ENCODE measurements at regions not wholly inside any gene's neighbourhood (a gene's known extent, or its start where the extent isn't known, plus 50 kb on each side); places are given as distances from the start of the nearest gene placed in this dataset.

DNA sequence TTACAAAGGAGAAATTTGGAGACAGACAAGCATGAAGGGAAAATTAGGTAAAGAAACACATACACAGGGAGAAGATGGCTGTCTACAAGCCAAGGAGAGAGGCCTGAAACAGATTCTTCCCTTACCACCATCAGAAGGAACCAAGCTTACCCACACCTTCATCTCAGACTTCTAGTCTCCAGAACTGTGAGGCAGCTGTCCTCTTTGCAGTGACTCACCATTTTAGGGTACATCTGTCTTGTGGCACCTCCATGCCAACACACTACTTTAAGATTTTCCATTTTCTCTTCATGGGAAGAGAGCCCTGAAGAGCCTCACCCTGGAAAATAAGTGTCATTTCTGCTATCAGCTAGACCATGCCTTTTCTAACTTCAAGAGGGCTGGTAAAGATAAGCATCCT is 369.3 kb downstream of the FRK start:
- Histone ChIP-seq H3K36me3 (ENCODE audit: control insufficient read depth, insufficient read depth, low read length) (no peaks in the 10 kb centered on the region), H3K9me3 (ENCODE audit: control insufficient read depth, low read depth, low read length) (no peaks in the 10 kb centered on the region), H3K4me3 (ENCODE audit: low read length) (no peak overlapping the region), H3K4me1 (ENCODE audit: control insufficient read depth, insufficient read depth, low read length) (no peaks in the 10 kb centered on the region), H3K27me3 (ENCODE audit: control insufficient read depth, insufficient read depth, low read length) (no peaks in the 10 kb centered on the region), H3K27ac (ENCODE audit: low read length) (no peak overlapping the region)
- DNase-seq: no peak

DNA sequence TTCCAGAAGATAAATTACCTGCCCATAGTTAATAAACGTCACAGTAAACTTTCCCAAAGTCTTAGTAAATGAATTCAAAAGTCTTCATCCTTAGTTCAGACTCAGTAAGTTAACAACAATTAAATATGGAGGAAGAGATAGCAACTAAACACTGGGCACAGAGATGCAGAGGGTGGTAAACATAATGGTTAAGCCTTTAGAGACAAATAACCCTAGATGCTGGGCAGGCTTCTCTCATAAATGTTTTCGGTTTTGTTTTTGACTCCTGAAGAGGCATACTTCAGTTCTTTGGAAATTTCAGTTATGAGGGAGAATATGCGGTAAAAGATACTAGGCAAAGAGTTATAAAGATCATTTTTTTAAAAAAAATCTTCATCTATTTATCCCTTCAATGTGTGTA is 369.8 kb downstream of the FRK start:
- no peak for DNase-seq
- H3K36me3 ChIP-seq (ENCODE audit: control insufficient read depth, insufficient read depth, low read length): no peaks in the 10 kb centered on the region
- H3K27ac ChIP-seq (ENCODE audit: low read length): no peak overlapping the region
- no peak overlapping the region for H3K4me3 ChIP-seq (ENCODE audit: low read length)
- no peaks in the 10 kb centered on the region for H3K9me3 ChIP-seq (ENCODE audit: control insufficient read depth, low read depth, low read length)
- WGBS (ENCODE audit: insufficient coverage, low lambda C conversion rate): no CpG with 5 or more reads among the region's 3 CpGs
- no peaks in the 10 kb centered on the region for H3K4me1 ChIP-seq (ENCODE audit: control insufficient read depth, insufficient read depth, low read length)
- no peaks in the 10 kb centered on the region for H3K27me3 ChIP-seq (ENCODE audit: control insufficient read depth, insufficient read depth, low read length)

DNA sequence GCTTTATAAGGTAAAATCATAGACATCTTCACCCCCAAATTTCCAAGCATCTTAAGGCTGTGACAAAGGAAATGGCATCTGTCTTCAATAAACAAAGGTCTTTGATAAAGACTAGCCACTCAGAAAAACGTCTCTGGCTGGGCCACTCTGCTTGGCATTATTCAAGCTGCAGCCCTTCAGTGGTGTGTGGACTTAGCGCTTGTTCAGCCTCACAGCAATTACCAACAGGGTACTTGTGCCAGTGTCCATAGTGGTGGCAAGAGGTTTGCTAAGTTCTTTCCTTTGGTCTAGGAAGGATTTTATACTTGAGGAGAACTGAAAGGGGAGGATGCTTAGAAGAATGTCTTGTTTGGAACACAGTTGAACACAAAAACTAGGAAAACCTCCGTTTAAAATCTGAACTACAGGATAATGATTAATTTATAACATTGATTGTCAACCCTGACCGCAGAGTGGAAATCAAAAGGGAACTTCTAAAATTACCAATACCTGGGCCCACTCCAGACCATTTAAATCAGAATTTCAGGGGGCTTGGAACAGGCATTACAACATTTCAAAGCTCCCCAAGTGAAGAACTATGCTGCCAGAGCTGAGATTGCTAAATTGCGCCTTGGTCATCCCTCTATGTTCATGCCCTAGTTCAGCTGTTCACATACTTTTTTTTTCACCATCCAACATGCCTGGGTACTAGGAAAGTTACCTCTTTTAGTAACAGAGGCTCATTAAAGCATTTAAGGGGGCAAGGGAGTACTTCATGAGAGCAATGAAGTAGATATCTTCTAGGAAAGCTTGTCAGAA is 378.5 kb downstream of the FRK start:
- 73% methylated on average over 2 of the region's 5 CpGs for WGBS (ENCODE audit: insufficient coverage, low lambda C conversion rate)
- DNase-seq: no peak
- H3K9me3 ChIP-seq (ENCODE audit: control insufficient read depth, low read depth, low read length): no peaks in the 10 kb centered on the region
- no peak overlapping the region for H3K4me3 ChIP-seq (ENCODE audit: low read length)
- H3K27ac ChIP-seq (ENCODE audit: low read length): no peak overlapping the region
- H3K27me3 ChIP-seq (ENCODE audit: control insufficient read depth, insufficient read depth, low read length): no peaks in the 10 kb centered on the region
- H3K4me1 ChIP-seq (ENCODE audit: control insufficient read depth, insufficient read depth, low read length): no peaks in the 10 kb centered on the region
- no peaks in the 10 kb centered on the region for H3K36me3 ChIP-seq (ENCODE audit: control insufficient read depth, insufficient read depth, low read length)

DNA sequence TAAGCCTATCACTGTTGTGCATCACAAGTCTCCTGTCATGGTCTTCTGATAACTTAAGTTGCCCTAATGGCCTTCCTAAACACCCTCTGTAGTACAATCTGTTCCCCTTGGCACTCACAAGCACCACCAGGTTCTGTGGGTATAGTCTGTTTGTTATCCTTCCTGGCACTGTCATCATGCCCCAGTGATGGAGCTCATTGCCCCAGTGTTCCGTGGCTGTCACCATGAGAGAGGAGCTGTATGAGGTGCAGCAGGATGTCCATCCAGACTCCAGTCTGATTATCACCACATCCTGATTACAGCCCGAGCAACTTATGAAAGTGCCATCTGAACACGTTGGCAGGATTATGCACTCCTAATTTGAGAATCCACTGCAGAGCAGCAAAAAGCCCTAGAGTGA is 380.1 kb downstream of the FRK start:
- H3K27ac ChIP-seq (ENCODE audit: low read length): no peak overlapping the region
- H3K27me3 ChIP-seq (ENCODE audit: control insufficient read depth, insufficient read depth, low read length): no peaks in the 10 kb centered on the region
- DNase-seq: no peak
- no peaks in the 10 kb centered on the region for H3K36me3 ChIP-seq (ENCODE audit: control insufficient read depth, insufficient read depth, low read length)
- no peaks in the 10 kb centered on the region for H3K4me1 ChIP-seq (ENCODE audit: control insufficient read depth, insufficient read depth, low read length)
- no peaks in the 10 kb centered on the region for H3K9me3 ChIP-seq (ENCODE audit: control insufficient read depth, low read depth, low read length)
- H3K4me3 ChIP-seq (ENCODE audit: low read length): no peak overlapping the region
- no CpG with 5 or more reads among the region's 3 CpGs for WGBS (ENCODE audit: insufficient coverage, low lambda C conversion rate)

DNA sequence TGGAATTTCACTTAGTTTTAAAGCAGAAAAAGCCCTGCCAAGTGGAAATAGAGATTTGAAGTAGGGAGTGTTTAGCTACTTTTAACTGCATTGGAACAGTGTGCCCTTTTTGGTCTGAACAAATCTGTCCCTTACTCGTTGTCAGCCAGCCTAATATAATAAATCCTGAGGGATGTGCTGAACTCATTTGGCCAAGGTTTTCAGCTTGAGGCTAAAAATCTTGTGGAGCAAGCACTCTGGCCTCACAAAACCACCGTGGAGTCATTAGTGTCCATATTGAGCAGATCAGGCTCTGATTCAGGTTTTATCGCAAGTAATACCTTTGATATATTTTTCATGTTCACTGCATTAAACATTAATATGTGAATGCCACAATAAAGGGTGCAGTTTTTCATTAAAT is 383.5 kb downstream of the FRK start:
- H3K27ac ChIP-seq (ENCODE audit: low read length): no peak overlapping the region
- no peak overlapping the region for H3K4me3 ChIP-seq (ENCODE audit: low read length)
- 80% methylated on average over 1 of the region's 3 CpGs for WGBS (ENCODE audit: insufficient coverage, low lambda C conversion rate)
- H3K36me3 ChIP-seq (ENCODE audit: control insufficient read depth, insufficient read depth, low read length): no peaks in the 10 kb centered on the region
- DNase-seq: no peak
- no peaks in the 10 kb centered on the region for H3K27me3 ChIP-seq (ENCODE audit: control insufficient read depth, insufficient read depth, low read length)
- H3K4me1 ChIP-seq (ENCODE audit: control insufficient read depth, insufficient read depth, low read length): no peaks in the 10 kb centered on the region
- H3K9me3 ChIP-seq (ENCODE audit: control insufficient read depth, low read depth, low read length): no peaks in the 10 kb centered on the region

DNA sequence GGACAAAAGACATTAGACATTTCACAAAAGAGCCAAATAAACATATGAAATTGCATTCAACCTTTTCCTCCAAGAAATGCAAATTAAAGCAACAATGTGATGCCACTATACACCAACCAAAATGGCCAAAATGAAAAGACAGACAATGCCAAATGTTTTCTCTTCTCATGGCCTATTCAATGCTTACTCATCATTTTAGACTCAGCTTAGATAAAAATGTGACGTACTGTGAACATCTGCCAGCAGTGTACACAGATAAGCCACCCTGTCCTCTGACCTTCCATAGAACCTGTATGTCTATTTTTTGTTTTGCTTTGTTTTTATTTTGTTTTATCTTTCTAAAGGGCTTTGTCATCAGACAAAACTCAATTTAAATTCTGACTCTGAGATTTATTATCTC is 385.2 kb downstream of the FRK start:
- H3K27me3 ChIP-seq (ENCODE audit: control insufficient read depth, insufficient read depth, low read length): no peaks in the 10 kb centered on the region
- H3K36me3 ChIP-seq (ENCODE audit: control insufficient read depth, insufficient read depth, low read length): no peaks in the 10 kb centered on the region
- no peaks in the 10 kb centered on the region for H3K4me1 ChIP-seq (ENCODE audit: control insufficient read depth, insufficient read depth, low read length)
- DNase-seq: no peak
- H3K27ac ChIP-seq (ENCODE audit: low read length): no peak overlapping the region
- WGBS (ENCODE audit: insufficient coverage, low lambda C conversion rate): 60% methylated on average over 1 of the region's 1 CpG
- no peak overlapping the region for H3K4me3 ChIP-seq (ENCODE audit: low read length)
- no peaks in the 10 kb centered on the region for H3K9me3 ChIP-seq (ENCODE audit: control insufficient read depth, low read depth, low read length)

DNA sequence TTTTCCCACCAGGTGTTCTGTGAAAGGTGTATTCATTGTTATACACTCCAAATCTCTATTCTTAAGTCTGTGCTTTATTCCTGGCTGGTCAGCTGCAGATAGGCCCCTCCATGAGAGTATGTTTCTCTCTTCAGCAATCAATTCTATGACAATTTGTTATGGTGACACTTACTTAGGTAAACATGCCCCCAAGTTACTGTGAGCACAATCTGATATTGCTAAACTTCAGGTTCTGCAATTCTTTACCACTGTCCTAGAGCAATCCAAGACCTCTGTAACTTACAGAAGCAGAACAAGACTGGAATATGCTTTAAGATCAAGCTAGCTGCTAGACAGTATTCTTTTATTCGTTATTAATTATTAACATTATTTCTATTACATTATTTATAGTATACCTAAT is 391.9 kb downstream of the FRK start:
- DNase-seq: no peak
- 100% methylated on average over 1 of the region's 1 CpG for WGBS (ENCODE audit: insufficient coverage, low lambda C conversion rate)

DNA sequence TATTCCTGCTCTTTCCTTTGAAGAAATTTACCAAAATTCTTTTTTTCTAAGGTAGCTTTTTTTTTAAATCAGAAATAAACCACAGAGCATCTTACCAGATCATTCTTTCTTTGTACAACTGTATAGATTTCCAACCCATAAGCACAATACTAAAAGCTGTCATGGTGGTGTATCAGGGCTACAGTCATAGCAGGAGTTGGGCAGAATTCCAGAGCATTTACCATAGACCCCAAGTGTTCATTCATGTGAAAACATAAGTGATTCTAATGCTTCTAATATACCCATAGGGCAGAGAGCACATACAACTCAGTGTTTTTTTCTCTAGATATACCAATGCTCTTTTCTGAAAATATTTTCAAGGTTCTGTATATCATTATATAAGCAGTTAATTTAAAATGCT is 392.5 kb downstream of the FRK start:
- no peak overlapping the region for H3K4me3 ChIP-seq (ENCODE audit: low read length)
- no peaks in the 10 kb centered on the region for H3K27me3 ChIP-seq (ENCODE audit: control insufficient read depth, insufficient read depth, low read length)

More for the DNA sequence above, 391.9 kb downstream of the FRK start:
- no peaks in the 10 kb centered on the region for H3K36me3 ChIP-seq (ENCODE audit: control insufficient read depth, insufficient read depth, low read length)
- H3K4me3 ChIP-seq (ENCODE audit: low read length): no peak overlapping the region
- no peaks in the 10 kb centered on the region for H3K4me1 ChIP-seq (ENCODE audit: control insufficient read depth, insufficient read depth, low read length)
- no peaks in the 10 kb centered on the region for H3K27me3 ChIP-seq (ENCODE audit: control insufficient read depth, insufficient read depth, low read length)
- H3K27ac ChIP-seq (ENCODE audit: low read length): no peak overlapping the region
- H3K9me3 ChIP-seq (ENCODE audit: control insufficient read depth, low read depth, low read length): no peaks in the 10 kb centered on the region

DNA sequence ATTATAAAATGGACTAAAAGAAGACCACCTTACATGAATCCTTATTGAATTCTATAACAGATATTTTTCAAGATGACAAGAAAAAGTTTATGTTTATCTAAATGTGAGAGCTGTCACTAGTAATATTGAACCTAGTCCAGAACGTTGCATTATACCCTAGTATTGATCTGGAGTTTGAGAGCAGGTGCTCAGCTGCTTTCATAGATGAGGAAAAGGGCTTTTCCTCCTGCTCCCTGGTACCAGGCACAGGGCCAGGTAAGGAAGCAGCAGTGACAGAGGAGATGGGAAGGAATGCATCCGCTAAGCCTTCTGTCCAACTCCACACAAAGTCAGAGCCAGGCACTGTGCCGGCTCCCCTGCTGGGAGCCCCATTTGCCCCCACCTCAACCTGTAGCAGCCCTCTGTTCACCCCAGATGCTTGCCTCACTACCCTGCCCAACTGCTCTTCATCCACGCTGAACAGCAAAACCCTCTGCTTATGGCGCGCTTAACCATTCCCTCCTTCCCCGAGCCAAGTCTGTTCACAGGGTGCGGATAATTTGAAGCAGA is 393.1 kb downstream of the FRK start:
- no CpG with 5 or more reads among the region's 8 CpGs for WGBS (ENCODE audit: insufficient coverage, low lambda C conversion rate)
- no peak for DNase-seq

More for the DNA sequence above, 392.5 kb downstream of the FRK start:
- DNase-seq: no peak
- Histone ChIP-seq H3K27ac (ENCODE audit: low read length) (no peak overlapping the region), H3K4me1 (ENCODE audit: control insufficient read depth, insufficient read depth, low read length) (no peaks in the 10 kb centered on the region), H3K36me3 (ENCODE audit: control insufficient read depth, insufficient read depth, low read length) (no peaks in the 10 kb centered on the region), H3K9me3 (ENCODE audit: control insufficient read depth, low read depth, low read length) (no peaks in the 10 kb centered on the region)

DNA sequence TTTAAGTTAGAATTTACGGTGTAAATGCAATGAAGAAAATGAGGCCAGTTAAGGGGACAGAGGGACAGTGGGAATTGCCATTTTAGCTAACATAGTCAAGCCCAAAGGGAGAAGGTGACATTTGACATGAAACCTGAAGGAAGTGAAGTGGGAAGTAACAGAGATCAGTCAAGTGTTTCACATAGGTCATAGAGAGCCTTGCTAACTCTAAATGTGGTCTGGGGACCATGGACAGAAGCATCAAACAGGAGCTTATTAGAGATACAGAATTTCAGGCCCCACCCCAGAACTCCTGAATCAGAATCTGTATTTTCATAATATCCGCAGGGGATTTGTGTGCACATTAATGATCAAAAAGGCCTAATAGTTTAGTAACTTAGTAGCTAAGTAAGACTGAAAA is 393.7 kb downstream of the FRK start:
- Histone ChIP-seq H3K4me3 (ENCODE audit: low read length) (no peak overlapping the region), H3K4me1 (ENCODE audit: control insufficient read depth, insufficient read depth, low read length) (no peaks in the 10 kb centered on the region), H3K36me3 (ENCODE audit: control insufficient read depth, insufficient read depth, low read length) (no peaks in the 10 kb centered on the region), H3K9me3 (ENCODE audit: control insufficient read depth, low read depth, low read length) (no peaks in the 10 kb centered on the region), H3K27ac (ENCODE audit: low read length) (no peak overlapping the region), H3K27me3 (ENCODE audit: control insufficient read depth, insufficient read depth, low read length) (no peaks in the 10 kb centered on the region)
- DNase-seq: no peak
- 100% methylated on average over 1 of the region's 2 CpGs for WGBS (ENCODE audit: insufficient coverage, low lambda C conversion rate)

More for the DNA sequence above, 393.1 kb downstream of the FRK start:
- Histone ChIP-seq H3K4me1 (ENCODE audit: control insufficient read depth, insufficient read depth, low read length) (no peaks in the 10 kb centered on the region), H3K4me3 (ENCODE audit: low read length) (no peak overlapping the region), H3K27me3 (ENCODE audit: control insufficient read depth, insufficient read depth, low read length) (no peaks in the 10 kb centered on the region), H3K9me3 (ENCODE audit: control insufficient read depth, low read depth, low read length) (no peaks in the 10 kb centered on the region), H3K36me3 (ENCODE audit: control insufficient read depth, insufficient read depth, low read length) (no peaks in the 10 kb centered on the region), H3K27ac (ENCODE audit: low read length) (no peak overlapping the region)

DNA sequence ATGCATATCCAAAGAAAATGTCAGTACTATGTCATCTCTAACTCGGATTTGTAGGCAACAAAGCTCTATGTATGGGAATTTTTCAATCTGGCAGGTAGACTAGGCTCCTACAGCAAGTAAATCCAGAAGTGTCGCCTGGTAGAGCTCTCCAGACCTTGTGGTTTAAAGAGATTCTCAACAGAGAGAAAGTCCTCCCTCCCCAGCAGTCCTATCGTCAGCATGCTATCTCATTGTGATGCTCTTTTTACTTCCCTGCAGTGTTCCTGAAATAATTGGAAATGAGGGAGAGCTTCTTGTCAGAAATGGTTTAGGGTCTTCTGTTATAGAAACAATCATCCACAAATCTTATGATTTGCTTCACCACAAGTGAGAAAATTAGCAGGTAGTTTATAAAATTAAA is 395.4 kb downstream of the FRK start:
- Histone ChIP-seq H3K4me1 (ENCODE audit: control insufficient read depth, insufficient read depth, low read length) (no peaks in the 10 kb centered on the region), H3K4me3 (ENCODE audit: low read length) (no peak overlapping the region), H3K9me3 (ENCODE audit: control insufficient read depth, low read depth, low read length) (no peaks in the 10 kb centered on the region), H3K27me3 (ENCODE audit: control insufficient read depth, insufficient read depth, low read length) (no peaks in the 10 kb centered on the region), H3K27ac (ENCODE audit: low read length) (no peak overlapping the region), H3K36me3 (ENCODE audit: control insufficient read depth, insufficient read depth, low read length) (no peaks in the 10 kb centered on the region)
- WGBS (ENCODE audit: insufficient coverage, low lambda C conversion rate): no CpG with 5 or more reads among the region's 3 CpGs
- no peak for DNase-seq
